Liver (tissue), 8 donors: ENCODE measurements at regions not wholly inside any gene's neighbourhood (a gene's known extent, or its start where the extent isn't known, plus 50 kb on each side); places are given as distances from the start of the nearest gene placed in this dataset.

Experiments
- DNase-seq: peaks from one replicate; pipeline ENCODE4 v3.0.0-alpha.2; 2017; ENCODE audit warnings: low spot score
- H3K27ac ChIP-seq, 2 donors: one replicate each; pipeline ENCODE4 v1.7.0; 2013; ENCODE audit warnings: inconsistent platforms in 2 of 2, low read length in 2 of 2, control low read depth in 1 of 2, low read depth in 1 of 2, mild to moderate bottlenecking in 1 of 2
- H3K27me3 ChIP-seq, 4 donors: one replicate each; pipeline versions ENCODE4 v1.6.1 to v1.7.0; 2013; ENCODE audit warnings: low read length in 3 of 4, inconsistent platforms in 1 of 4, mild to moderate bottlenecking in 1 of 4, moderate library complexity in 1 of 4; ENCODE audit not compliant: control insufficient read depth in 4 of 4, insufficient read depth in 4 of 4
- H3K36me3 ChIP-seq, 4 donors: one replicate each; pipeline versions ENCODE4 v1.6.1 to v1.7.0; 2013; ENCODE audit warnings: low read length in 3 of 4, mild to moderate bottlenecking in 3 of 4, low read depth in 1 of 4, moderate library complexity in 1 of 4; ENCODE audit not compliant: control insufficient read depth in 4 of 4, insufficient read depth in 3 of 4
- H3K4me1 ChIP-seq, 4 donors: one replicate each; pipeline versions ENCODE4 v1.6.1 to v1.7.0; 2013; ENCODE audit warnings: low read length in 3 of 4, mild to moderate bottlenecking in 3 of 4, moderate library complexity in 1 of 4; ENCODE audit not compliant: control insufficient read depth in 4 of 4, insufficient read depth in 4 of 4
- H3K4me3 ChIP-seq, 3 donors: one replicate each; pipeline versions ENCODE4 v1.6.1 to v1.7.0; 2013; ENCODE audit warnings: low read length in 3 of 3, control low read depth in 1 of 3, low read depth in 1 of 3, mild to moderate bottlenecking in 1 of 3
- H3K9ac ChIP-seq, 2 donors: one replicate each; pipeline ENCODE4 v1.7.0; 2013; ENCODE audit warnings: low read length in 2 of 2, mild to moderate bottlenecking in 2 of 2, moderate library complexity in 2 of 2, control low read depth in 1 of 2, low read depth in 1 of 2
- H3K9me3 ChIP-seq, 4 donors: one replicate each; pipeline versions ENCODE4 v1.6.1 to v1.7.0; 2013; ENCODE audit warnings: low read length in 3 of 4; ENCODE audit not compliant: control insufficient read depth in 4 of 4
- EGR1 ChIP-seq, 2 donors: IDR thresholded peaks; 2 replicates each; pipeline ENCODE4 v1.6.1; 2016 to 2018; ENCODE audit warnings: antibody characterized with exemption in 2 of 2, low read depth in 2 of 2
- FOXA1 ChIP-seq: IDR thresholded peaks from 2 replicates; pipeline ENCODE4 v1.6.1; 2016; ENCODE audit warnings: antibody characterized with exemption
- FOXA2 ChIP-seq: IDR thresholded peaks from 2 replicates; pipeline ENCODE4 v1.6.1; 2016; ENCODE audit warnings: antibody characterized with exemption
- GABPA ChIP-seq, 2 donors: IDR thresholded peaks in 1 of 2; conservative IDR thresholded peaks in 1 of 2; 2 replicates each; pipeline ENCODE4 v1.6.1; 2016; ENCODE audit warnings: antibody characterized with exemption in 2 of 2, mild to moderate bottlenecking in 1 of 2, moderate library complexity in 1 of 2
- HNF4A ChIP-seq, 2 donors: conservative IDR thresholded peaks; 2 replicates each; pipeline ENCODE4 v1.6.1; 2016; ENCODE audit warnings: antibody characterized with exemption in 2 of 2, mild to moderate bottlenecking in 2 of 2
- HNF4G ChIP-seq: IDR thresholded peaks from 2 replicates; pipeline ENCODE4 v1.6.1; 2016; ENCODE audit warnings: antibody characterized with exemption
- JUND ChIP-seq, 2 donors: IDR thresholded peaks; 2 replicates each; pipeline ENCODE4 v1.6.1; 2016; ENCODE audit warnings: antibody characterized with exemption in 2 of 2
- NR2F2 ChIP-seq: IDR thresholded peaks from 2 replicates; pipeline ENCODE4 v1.6.1; 2016; ENCODE audit warnings: antibody characterized with exemption
- RAD21 ChIP-seq, 2 donors: IDR thresholded peaks; 2 replicates each; pipeline ENCODE4 v1.6.1; 2016; ENCODE audit warnings: antibody characterized with exemption in 2 of 2, mild to moderate bottlenecking in 2 of 2
- REST ChIP-seq: IDR thresholded peaks from 2 replicates; pipeline ENCODE4 v1.6.1; 2016; ENCODE audit warnings: antibody characterized with exemption, mild to moderate bottlenecking
- RXRA ChIP-seq, 2 donors: IDR thresholded peaks; 2 replicates each; pipeline ENCODE4 v1.6.1; 2017 to 2018; ENCODE audit warnings: antibody characterized with exemption in 2 of 2, mild to moderate bottlenecking in 1 of 2
- SP1 ChIP-seq: IDR thresholded peaks from 2 replicates; pipeline ENCODE4 v1.6.1; 2018; ENCODE audit warnings: antibody characterized with exemption, mild to moderate bottlenecking
- TAF1 ChIP-seq: conservative IDR thresholded peaks from 2 replicates; pipeline ENCODE4 v1.6.1; 2016; ENCODE audit warnings: antibody characterized with exemption, mild to moderate bottlenecking
- YY1 ChIP-seq: IDR thresholded peaks from 2 replicates; pipeline ENCODE4 v1.6.1; 2016; ENCODE audit warnings: antibody characterized with exemption, mild to moderate bottlenecking
- WGBS: extraction: QIAGEN DNeasy Blood & Tissue Kit; methylation state at CpG from one replicate; pipeline ENCODE4 v1.1.7; 2013; 5-methylcytosine and 5-hydroxymethylcytosine counted together
- TF ChIP-seq, protein P1 (sequence below): IDR thresholded peaks from 2 replicates; pipeline ENCODE4 v1.6.1; 2016; ENCODE audit warnings: antibody characterized with exemption
- TF ChIP-seq, protein P2 (sequence below): IDR thresholded peaks from 2 replicates; pipeline ENCODE4 v1.6.1; 2016; ENCODE audit warnings: antibody characterized with exemption
- TF ChIP-seq, protein P3 (sequence below): fragments of 150-350 bp; IDR thresholded peaks from 2 replicates; pipeline ENCODE4 v1.5.1; 2017; ENCODE audit warnings: improper control_type of control experiment, low read depth, low read length; ENCODE audit not compliant: missing input control
- TF ChIP-seq, protein P4 (sequence below): IDR thresholded peaks from 2 replicates; pipeline ENCODE4 v1.6.1; 2016; ENCODE audit warnings: antibody characterized with exemption
- donor health status: healthy.
- donor health status: healthy.
- donor health status: healthy.
- donor health status: healthy.
- donor health status: healthy.

DNA sequence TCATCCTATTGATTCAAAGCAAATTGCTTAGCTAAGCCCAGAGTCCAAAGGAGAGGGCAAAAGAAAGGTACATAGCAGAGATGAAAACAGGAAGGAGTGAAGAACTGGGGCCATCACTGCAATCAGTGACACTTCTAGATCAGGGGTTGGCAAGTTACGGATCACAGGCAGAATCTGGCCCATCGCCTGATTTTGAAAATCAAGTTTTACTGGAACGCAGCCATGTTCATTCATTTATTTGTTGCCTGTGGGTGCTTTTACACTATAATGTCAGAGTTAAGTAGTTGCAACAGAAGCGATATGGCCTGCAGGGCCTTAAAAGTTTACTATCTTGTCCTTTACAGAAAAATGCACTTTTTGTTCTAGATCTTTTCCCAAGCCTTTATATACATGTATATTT is 271.7 kb upstream of the TOPAZ1 start:
- Histone ChIP-seq H3K4me3 (no peak overlapping the region), H3K9me3 (no peaks in the 10 kb centered on the region), H3K4me1 (no peaks in the 10 kb centered on the region), H3K27ac (no peak overlapping the region), H3K9ac (no peak overlapping the region), H3K36me3 (no peaks in the 10 kb centered on the region), H3K27me3 (no peaks in the 10 kb centered on the region)
- WGBS, result 80% methylated on average over 4 of the region's 4 CpGs
- DNase-seq, result no peak
- TF ChIP-seq SP1 (no peak), RXRA (IDR thresholded peaks at IDR 0.05) (no peak), EGR1 (IDR thresholded peaks at IDR 0.05; ENCODE audit: low read depth in 2 of 2) (no peak), JUND (IDR thresholded peaks at IDR 0.05) (no peak), RAD21 (IDR thresholded peaks at IDR 0.05) (no peak), REST (no peak), YY1 (no peak), NR2F2 (no peak), HNF4G (no peak), FOXA2 (no peak), FOXA1 (no peak), HNF4A (conservative IDR thresholded peaks at IDR 0.05) (no peak), GABPA (IDR thresholded peaks at IDR 0.05 in 1 of 2, conservative IDR thresholded peaks at IDR 0.05 in 1 of 2) (no peak)
- TF ChIP-seq, protein P1, sequence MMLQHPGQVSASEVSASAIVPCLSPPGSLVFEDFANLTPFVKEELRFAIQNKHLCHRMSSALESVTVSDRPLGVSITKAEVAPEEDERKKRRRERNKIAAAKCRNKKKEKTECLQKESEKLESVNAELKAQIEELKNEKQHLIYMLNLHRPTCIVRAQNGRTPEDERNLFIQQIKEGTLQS, result no peak
- TF ChIP-seq, protein P2, sequence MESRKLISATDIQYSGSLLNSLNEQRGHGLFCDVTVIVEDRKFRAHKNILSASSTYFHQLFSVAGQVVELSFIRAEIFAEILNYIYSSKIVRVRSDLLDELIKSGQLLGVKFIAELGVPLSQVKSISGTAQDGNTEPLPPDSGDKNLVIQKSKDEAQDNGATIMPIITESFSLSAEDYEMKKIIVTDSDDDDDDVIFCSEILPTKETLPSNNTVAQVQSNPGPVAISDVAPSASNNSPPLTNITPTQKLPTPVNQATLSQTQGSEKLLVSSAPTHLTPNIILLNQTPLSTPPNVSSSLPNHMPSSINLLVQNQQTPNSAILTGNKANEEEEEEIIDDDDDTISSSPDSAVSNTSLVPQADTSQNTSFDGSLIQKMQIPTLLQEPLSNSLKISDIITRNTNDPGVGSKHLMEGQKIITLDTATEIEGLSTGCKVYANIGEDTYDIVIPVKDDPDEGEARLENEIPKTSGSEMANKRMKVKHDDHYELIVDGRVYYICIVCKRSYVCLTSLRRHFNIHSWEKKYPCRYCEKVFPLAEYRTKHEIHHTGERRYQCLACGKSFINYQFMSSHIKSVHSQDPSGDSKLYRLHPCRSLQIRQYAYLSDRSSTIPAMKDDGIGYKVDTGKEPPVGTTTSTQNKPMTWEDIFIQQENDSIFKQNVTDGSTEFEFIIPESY, result no peak
- TF ChIP-seq, protein P3, sequence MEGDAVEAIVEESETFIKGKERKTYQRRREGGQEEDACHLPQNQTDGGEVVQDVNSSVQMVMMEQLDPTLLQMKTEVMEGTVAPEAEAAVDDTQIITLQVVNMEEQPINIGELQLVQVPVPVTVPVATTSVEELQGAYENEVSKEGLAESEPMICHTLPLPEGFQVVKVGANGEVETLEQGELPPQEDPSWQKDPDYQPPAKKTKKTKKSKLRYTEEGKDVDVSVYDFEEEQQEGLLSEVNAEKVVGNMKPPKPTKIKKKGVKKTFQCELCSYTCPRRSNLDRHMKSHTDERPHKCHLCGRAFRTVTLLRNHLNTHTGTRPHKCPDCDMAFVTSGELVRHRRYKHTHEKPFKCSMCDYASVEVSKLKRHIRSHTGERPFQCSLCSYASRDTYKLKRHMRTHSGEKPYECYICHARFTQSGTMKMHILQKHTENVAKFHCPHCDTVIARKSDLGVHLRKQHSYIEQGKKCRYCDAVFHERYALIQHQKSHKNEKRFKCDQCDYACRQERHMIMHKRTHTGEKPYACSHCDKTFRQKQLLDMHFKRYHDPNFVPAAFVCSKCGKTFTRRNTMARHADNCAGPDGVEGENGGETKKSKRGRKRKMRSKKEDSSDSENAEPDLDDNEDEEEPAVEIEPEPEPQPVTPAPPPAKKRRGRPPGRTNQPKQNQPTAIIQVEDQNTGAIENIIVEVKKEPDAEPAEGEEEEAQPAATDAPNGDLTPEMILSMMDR, result no peak
- TF ChIP-seq, protein P4, sequence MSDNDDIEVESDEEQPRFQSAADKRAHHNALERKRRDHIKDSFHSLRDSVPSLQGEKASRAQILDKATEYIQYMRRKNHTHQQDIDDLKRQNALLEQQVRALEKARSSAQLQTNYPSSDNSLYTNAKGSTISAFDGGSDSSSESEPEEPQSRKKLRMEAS, result no peak

- Histone ChIP-seq H3K4me1 (no peaks in the 10 kb centered on the region), H3K9ac (no peak overlapping the region), H3K27ac (no peak overlapping the region), H3K27me3 (no peaks in the 10 kb centered on the region), H3K36me3 (no peaks in the 10 kb centered on the region), H3K4me3 (no peak overlapping the region), H3K9me3 (no peaks in the 10 kb centered on the region)
- DNase-seq, result no peak
- WGBS, result 87% methylated on average over 8 of the region's 8 CpGs
- no peak for TF ChIP-seq HNF4A (conservative IDR thresholded peaks at IDR 0.05)
- TF ChIP-seq RXRA (IDR thresholded peaks at IDR 0.05), result no peak
- TF ChIP-seq, protein P4, result no peak
- TF ChIP-seq, protein P2, result no peak
- no peak for TF ChIP-seq NR2F2
- TF ChIP-seq SP1, result no peak
- TF ChIP-seq EGR1 (IDR thresholded peaks at IDR 0.05; ENCODE audit: low read depth in 2 of 2), result no peak
- TF ChIP-seq HNF4G, result no peak
- TF ChIP-seq, protein P1, result no peak
- no peak for TF ChIP-seq JUND (IDR thresholded peaks at IDR 0.05)
- no peak for TF ChIP-seq FOXA2
- TF ChIP-seq FOXA1, result no peak
- no peak for TF ChIP-seq RAD21 (IDR thresholded peaks at IDR 0.05)
- TF ChIP-seq TAF1, result no peak
Observed at GRCh38 chr3:43970351-43970750, 271.3 kb upstream of the TOPAZ1 start.
